ENCODE measurements at regions not wholly inside any gene's neighbourhood (a gene's known extent, or its start where the extent isn't known, plus 50 kb on each side); places are given as distances from the start of the nearest gene placed in this dataset.

DNA sequence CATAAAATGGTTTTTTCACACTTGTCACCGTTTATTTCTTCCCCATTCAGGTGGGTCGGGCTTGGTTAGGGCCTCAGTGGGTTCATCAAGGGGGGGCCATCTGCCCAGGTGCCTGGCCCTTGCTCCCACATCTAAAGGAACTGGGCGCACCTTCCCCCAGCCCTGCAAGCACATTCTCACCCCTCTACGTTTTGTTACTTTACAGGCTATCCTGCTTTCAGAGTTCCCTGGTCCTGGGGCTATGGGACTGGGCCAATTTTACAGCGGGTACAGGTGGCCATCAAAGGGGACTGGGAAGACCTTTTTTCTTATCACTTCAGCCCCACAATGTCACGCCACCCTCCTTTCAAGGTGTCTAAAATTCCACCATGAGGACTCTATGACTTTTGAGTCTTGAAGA, 71.8 kb upstream of the HAAO start:
- DNase-seq: no peak

DNA sequence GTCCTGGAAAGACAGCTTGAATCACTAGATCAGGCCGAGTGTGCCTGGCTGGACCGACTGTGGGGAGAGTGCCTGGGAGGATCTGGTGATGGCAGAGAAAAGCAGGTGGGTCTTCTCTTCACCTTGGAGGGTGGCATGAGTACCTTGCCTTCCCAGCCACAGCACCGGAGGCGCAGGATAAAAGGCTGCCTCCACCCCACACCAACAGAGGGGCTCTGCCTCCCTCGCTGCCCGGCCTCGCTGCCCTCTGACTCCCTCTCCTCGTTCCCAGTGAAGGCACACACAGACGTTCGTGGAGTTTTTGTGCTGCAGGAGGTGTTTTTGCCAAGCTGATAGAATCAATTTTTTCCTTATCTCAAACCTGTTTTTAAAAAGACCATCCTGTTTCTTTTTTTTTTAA, 71.4 kb upstream of the HAAO start:
- DNase-seq: no peak

GRCh38 chr2:42863320-42863719, 70.9 kb upstream of the HAAO start:
- DNase-seq: no peak

GRCh38 chr2:42862669-42863185, 70.3 kb upstream of the HAAO start:
- no peak for DNase-seq

DNA sequence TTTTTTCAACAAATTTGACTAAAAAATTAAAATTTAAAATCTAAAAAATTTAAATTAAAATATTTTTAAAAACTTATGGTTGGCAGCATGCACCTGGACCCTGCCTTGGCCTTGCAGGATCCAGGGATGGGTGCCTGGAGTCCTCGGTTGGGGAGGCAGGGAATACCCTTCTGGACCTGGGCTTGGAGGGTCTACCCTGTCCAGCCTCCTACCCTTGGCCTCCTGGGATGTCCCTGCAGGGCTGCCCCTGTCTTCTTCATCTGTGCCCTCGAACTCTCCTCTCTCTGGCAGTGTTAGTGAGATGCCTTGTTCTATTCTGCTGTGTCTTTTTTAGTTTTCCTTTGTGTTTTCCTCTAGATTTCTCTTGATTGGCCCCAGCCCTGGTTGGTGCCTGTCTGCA, 68.9 kb upstream of the HAAO start:
- DNase-seq: no peak

- DNase-seq: no peak
These were observed 68.1 kb upstream of the HAAO start for GRCh38 chr2:42860319-42861094.

GRCh38 chr2:42859791-42860190, 67.4 kb upstream of the HAAO start:
- no peak for DNase-seq

- DNase-seq: peak; percentile 37
These were observed 66.7 kb upstream of the HAAO start for GRCh38 chr2:42859006-42859552.

DNA sequence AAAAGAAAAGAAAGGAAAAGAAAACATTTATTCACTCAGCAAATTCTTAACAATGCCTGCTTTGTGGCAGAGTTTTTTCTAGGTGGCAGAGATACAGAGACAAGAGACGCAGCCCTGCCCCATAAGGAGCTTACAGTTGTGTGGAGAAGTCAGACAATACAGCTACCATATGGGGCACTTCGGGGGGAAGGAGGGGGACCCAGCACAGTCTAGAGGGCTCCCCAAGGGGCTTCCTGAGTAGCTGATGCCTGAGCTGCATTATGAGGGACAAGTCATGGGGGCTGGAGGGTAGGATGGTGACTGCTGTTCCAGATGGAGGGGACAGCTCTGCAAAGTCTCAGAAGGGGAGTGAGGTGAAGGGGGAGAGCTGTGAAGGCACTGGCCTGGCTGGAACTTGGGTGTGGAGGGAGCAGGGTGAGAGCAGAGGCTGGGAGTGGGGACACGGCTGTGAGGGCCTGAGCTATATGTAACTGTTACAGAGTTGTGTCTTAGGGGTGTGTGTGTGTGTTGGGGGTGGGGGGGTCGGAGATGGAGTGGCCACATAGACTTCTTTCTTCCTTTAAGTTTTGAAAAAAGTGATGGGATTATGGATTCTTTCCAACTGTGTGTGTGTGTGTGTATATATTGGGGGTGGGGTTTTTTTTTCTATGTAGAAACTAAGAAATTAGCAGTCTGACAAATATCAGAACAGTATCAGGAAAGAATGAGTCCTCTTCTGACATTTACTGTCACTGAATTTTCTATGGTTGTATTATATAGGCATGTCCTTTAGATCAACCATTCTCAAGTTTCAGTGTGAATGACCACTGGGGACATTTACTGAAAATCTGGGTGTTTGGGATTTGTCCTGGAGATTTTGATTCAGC, 66.0 kb upstream of the HAAO start:
- no peak for DNase-seq

DNA sequence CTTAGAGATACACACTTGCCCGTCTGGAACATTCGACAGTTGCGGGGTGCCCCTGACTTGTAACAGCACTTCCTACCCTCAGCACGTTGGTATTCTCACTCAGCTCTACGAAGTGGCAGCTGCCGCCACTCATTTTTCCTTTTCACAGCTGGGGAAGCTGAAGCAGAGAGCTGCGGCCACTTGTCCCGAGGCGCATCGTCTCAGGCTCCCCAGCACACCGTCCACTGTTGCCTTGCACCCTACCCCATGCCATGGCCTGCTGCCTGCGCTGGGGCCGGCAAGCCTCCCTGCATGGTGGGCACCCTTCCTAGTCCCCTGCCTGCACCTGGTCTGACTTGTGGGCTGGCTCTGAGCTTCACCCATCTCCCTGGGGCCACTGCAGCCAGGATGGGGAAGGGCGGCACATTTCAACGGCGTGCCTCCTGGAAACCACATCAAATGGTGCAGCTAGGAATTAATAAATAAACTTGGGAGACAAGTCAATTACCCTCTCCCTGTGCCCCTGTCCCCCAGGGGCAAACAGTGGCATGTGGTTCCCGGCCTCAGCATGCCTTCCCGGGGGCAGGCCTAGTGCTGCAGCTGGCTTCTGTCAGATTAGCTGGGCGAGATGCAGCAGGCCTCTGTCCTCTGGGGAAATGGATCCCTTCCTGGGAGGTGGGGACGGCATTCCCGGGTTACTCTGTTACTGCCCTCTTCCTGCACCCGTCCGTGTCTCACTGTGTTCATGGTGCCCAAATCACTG, 64.7 kb upstream of the HAAO start:
- no peak for DNase-seq

DNA sequence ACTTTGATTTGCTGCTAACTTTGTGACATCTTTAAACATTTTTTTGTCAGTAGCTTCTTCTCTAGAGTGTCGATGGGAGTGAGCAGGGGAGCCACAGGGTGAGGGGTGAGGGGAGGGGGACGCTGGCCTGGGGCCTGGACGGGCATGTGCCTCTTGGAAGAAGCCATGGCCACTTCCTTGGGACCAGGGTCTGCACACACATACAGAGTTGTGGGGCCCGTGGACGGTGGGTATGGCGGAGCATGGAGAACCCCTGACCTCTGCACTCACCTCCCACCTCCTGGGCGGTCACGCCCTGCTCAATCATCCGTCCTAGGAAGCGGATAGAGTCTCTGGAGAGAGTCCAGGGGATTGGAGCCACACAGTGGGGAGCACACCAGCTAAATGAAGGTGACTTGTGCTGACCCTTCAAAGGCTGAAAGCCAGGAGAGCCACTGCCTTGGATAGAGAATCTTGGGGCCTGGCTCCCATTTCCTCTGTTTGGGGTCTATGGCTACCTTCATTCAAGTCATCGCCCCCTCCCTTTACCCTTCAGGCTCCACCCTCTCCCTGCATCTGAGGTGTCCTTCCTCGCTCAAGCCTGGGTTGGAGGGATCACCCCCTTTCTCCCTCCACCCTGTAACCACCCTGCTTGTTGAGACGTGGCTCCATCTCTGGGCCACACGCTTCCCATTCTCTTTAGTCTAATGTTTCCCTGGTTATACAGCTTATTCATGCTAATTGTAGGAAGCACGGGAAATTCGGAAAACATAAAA, 63.9 kb upstream of the HAAO start:
- DNase-seq: no peak

- no peak for DNase-seq
These were observed 63.0 kb upstream of the HAAO start for GRCh38 chr2:42855221-42855970.

DNA sequence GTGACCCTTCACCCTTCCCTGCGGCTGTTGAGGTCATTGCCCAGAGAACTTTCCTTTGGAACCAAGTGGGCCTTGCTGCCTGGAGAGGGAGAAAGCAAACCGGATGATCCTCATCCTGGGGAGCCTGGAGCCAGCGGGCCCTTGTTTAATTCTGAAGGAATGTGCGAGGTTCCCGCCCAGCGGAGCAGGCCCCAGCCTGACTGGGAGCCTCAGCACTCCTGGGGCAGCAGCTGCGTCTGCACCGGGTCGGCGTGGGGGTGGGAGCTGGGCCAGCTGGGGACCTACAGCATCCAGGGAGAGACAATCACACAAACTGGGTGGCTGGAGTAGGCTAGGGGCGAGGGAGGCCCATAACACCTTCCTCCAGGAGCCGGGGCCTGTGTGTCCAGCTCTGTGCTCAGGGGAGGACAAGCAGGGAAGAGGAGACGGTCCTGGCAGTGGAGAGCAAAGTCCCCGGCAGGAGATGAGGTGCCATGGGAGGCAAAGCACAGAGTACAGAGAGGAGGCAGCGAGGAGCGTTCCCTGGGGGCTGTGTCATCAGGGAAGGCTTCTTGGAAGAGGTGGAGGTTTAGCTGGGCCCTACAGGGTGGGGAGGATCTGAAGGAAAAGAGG, 61.9 kb upstream of the HAAO start:
- no peak for DNase-seq

GRCh38 chr2:42853549-42854206, 61.3 kb upstream of the HAAO start:
- no peak for DNase-seq

- DNase-seq: no peak
These were observed 60.4 kb upstream of the HAAO start for GRCh38 chr2:42852798-42853197.

DNA sequence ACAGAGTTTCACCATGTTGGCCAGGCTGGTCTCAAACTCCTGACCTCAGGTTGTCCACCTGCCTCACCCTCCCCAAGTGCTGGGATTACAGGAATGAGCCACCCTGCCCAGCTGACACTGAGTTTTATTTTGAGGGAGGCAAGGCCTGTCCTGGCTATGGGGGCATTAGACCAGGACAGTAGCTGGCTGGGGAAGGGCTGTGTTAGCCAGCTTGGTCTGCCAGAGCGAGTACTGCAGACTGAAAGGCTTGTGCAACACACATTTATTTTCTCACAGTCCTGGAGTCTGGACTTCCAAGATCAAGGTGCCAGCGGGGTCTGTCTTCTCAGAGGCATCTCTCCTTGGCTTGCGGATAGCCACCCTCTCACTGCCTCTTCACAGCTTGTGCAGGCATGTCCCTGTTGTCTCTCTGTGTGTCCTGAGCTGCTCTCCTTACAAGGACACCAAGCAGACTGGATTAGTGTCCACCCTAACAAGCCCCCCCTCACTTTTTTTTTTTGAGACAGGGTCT, 59.4 kb upstream of the HAAO start:
- no peak for DNase-seq

DNA sequence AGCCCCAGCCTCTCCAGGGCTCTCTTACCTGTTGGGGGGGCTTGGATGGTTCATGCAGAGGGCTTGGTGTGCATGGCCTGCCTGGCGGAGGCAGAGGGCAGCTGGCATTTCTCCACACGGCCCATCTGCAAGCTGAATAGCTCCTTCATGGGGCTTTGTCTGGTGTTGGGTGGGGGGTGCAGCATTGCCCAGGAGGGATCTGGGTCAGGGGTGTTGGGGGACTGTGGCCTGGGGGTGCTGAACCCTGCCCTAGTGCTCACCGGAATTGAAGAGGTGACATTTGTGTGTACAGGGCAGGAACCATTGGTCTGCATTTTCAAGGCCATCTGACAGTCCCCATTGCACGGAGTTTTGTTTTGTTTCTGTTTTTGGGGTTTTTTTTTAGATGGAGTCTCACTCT, 58.8 kb upstream of the HAAO start:
- DNase-seq: no peak

GRCh38 chr2:42850016-42850805, 57.8 kb upstream of the HAAO start:
- no peak for DNase-seq

GRCh38 chr2:42849311-42849710, 56.9 kb upstream of the HAAO start:
- DNase-seq: no peak

Measured in NCI-H1092 treated with DMSO at 0.1 percent for 48 hours (cell line).